Left lung (tissue), 4 donors: ENCODE measurements at regions not wholly inside any gene's neighbourhood (a gene's known extent, or its start where the extent isn't known, plus 50 kb on each side); places are given as distances from the start of the nearest gene placed in this dataset.

Experiments used
- ATAC-seq: fragments of 200-7000 bp; cut with Tn5 transposase; one replicate; pipeline ENCODE4 v1.9.1; 2020; ENCODE audit warnings: moderate library complexity
- DNase-seq, 4 donors: peaks; one replicate each; pipeline ENCODE4 v3.0.0-alpha.2; 2013 to 2020
- H3K27ac ChIP-seq, 2 donors: fragments of 200-600 bp; sonication (generic) in 1 of 2; one replicate each; pipeline versions ENCODE4 v1.5.0 to v1.8.0; 2020 to 2021
- H3K27me3 ChIP-seq, 2 donors: fragments of 200-600 bp; sonication (generic) in 1 of 2; one replicate each; pipeline versions ENCODE4 v1.5.0 to v1.8.0; 2020 to 2021
- H3K36me3 ChIP-seq, 2 donors: fragments of 200-600 bp; sonication (generic) in 1 of 2; one replicate each; pipeline versions ENCODE4 v1.5.0 to v1.8.0; 2020 to 2021
- H3K4me1 ChIP-seq, 2 donors: fragments of 200-600 bp; one replicate each; pipeline ENCODE4 v1.8.0; 2021
- H3K4me3 ChIP-seq, 2 donors: fragments of 200-600 bp; sonication (generic) in 1 of 2; one replicate each; pipeline versions ENCODE4 v1.5.0 to v1.8.0; 2020 to 2021; ENCODE audit warnings: mild to moderate bottlenecking in 1 of 2
- H3K9me3 ChIP-seq, 2 donors: fragments of 200-600 bp; sonication (generic) in 1 of 2; one replicate each; pipeline versions ENCODE4 v1.5.0 to v1.8.0; 2020 to 2021
- CTCF ChIP-seq, 2 donors: fragments of 200-600 bp; sonication (generic) in 1 of 2; IDR thresholded peaks; one replicate each; pipeline versions ENCODE4 v1.5.0 to v1.8.0; 2021; ENCODE audit warnings: antibody characterized with exemption in 2 of 2
- intact Hi-C, 2 donors: fragments of 100-400 bp; cut with DNase I; formaldehyde crosslinking; loops; one replicate each; pipeline versions ENCODE4 v1.11.2 to v1.14.2; 2022
- donor health status: DM: no; HTN: yes; CAD: no.
- donor health status: DM: no; HTN: no; CAD: no.

DNA sequence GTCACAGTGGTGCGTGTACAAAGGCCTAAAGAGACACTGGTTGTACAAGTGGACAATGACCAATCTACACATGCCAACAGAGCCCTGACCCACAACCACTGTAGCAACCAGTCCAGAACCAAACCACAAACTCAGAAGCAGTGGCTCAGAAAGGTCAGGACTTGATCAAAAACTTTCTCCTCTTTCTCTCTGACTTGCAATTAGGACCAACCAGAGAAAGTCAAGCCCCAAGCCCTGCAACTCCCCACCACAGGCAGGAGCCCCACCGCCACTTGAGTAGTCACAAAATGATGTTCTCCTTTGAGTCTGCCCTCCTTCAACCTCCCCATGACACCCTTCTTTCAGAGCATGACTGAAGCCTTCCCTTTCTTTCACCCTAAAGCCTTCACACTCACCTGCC is 291.8 kb downstream of the CDH10 start:
- no peak for DNase-seq

DNA sequence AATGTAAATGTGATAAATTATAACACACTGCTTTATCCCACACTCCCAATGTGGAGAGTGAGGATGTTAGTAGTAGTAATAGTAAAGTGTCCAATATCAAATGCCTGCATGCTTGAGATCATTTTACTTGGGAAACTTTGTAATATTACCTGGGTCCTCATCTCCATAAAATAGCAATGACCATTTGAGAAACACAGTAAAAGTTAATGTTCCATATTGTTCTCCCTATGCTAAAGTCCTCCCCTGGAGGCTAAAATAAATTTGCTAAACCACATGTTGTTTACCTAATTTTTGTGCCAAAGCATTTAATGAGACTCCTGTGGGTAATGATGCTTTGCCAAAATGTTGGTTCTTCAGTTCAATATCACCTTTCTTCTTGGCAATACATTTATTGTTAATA is 291.2 kb downstream of the CDH10 start:
- intact Hi-C loops, result no loop called here
- Histone ChIP-seq H3K4me3 (no peak overlapping the region), H3K36me3 (no peaks in the 10 kb centered on the region), H3K27me3 (no peaks in the 10 kb centered on the region), H3K9me3 (no peaks in the 10 kb centered on the region), H3K27ac (no peak overlapping the region), H3K4me1 (no peaks in the 10 kb centered on the region)
- no peak for ATAC-seq
- TF ChIP-seq CTCF (IDR thresholded peaks at IDR 0.05), result no peak
- no peak for DNase-seq

More for the DNA sequence above, 291.8 kb downstream of the CDH10 start:
- Histone ChIP-seq H3K9me3 (no peaks in the 10 kb centered on the region), H3K27me3 (no peaks in the 10 kb centered on the region), H3K4me1 (no peaks in the 10 kb centered on the region), H3K36me3 (no peaks in the 10 kb centered on the region), H3K27ac (no peak overlapping the region), H3K4me3 (no peak overlapping the region)
- ATAC-seq, result no peak
- intact Hi-C loops, result no loop called here
- TF ChIP-seq CTCF (IDR thresholded peaks at IDR 0.05), result no peak

- ATAC-seq, result no peak
- no peak overlapping the region for H3K27ac ChIP-seq
- DNase-seq, result no peak
Measured at GRCh38 chr5:24363789-24364481, 280.8 kb downstream of the CDH10 start.

GRCh38 chr5:24364711-24365110 is 280.1 kb downstream of the CDH10 start:
- H3K27me3 ChIP-seq, result no peaks in the 10 kb centered on the region
- no peak overlapping the region for H3K27ac ChIP-seq
- ATAC-seq, result no peak
- H3K4me3 ChIP-seq, result no peak overlapping the region
- no peaks in the 10 kb centered on the region for H3K4me1 ChIP-seq
- intact Hi-C loops, result no loop called here
- peaks cover 0 to 3% of the 10 kb centered on the region in 2 donors for H3K9me3 ChIP-seq
- no peaks in the 10 kb centered on the region for H3K36me3 ChIP-seq
- no peak for TF ChIP-seq CTCF (IDR thresholded peaks at IDR 0.05)
- DNase-seq, result peak in 1 of 4 donors; percentile 13

More at GRCh38 chr5:24363789-24364481, 280.8 kb downstream of the CDH10 start:
- no peaks in the 10 kb centered on the region for H3K4me1 ChIP-seq
- no peak for TF ChIP-seq CTCF (IDR thresholded peaks at IDR 0.05)
- H3K27me3 ChIP-seq, result no peaks in the 10 kb centered on the region
- no peak overlapping the region for H3K4me3 ChIP-seq
- no peaks in the 10 kb centered on the region for H3K36me3 ChIP-seq
- H3K9me3 ChIP-seq, result peaks cover 0 to 3% of the 10 kb centered on the region in 2 donors
- intact Hi-C loops, result no loop called here

DNA sequence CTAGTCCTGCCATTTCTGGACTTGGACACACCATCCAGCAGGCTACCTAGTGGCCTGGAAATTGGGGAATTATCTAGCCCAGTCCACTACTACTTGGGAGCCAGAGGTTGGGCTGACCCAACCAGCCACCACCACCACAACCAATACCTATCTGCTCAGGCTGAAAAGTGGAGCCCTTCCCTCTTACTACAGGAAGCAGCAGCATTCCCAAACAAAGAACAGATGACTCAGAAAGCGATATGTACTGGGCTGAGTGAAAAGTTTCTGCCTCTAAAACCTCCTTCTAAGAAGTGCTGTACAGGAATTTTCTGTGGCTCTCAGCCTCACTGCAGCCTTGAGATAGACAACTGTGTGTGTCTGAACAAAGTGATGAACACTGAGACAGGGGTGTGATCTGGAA is 279.4 kb downstream of the CDH10 start:
- no peak overlapping the region for H3K27ac ChIP-seq
- no peaks in the 10 kb centered on the region for H3K4me1 ChIP-seq
- no peaks in the 10 kb centered on the region for H3K36me3 ChIP-seq
- H3K4me3 ChIP-seq, result no peak overlapping the region
- H3K27me3 ChIP-seq, result no peaks in the 10 kb centered on the region
- ATAC-seq (no peak), DNase-seq (no peak)
- no peak for TF ChIP-seq CTCF (IDR thresholded peaks at IDR 0.05)
- H3K9me3 ChIP-seq, result peaks cover 0 to 3% of the 10 kb centered on the region in 2 donors
- intact Hi-C loops, result no loop called here
